ENCODE measurements at regions not wholly inside any gene's neighbourhood (a gene's known extent, or its start where the extent isn't known, plus 50 kb on each side); places are given as distances from the start of the nearest gene placed in this dataset.
"Not testable (repeated sequence)": the region's sequence is repeated elsewhere in the genome, so short reads cannot be mapped to it uniquely, and the experiment has no call there.

DNA sequence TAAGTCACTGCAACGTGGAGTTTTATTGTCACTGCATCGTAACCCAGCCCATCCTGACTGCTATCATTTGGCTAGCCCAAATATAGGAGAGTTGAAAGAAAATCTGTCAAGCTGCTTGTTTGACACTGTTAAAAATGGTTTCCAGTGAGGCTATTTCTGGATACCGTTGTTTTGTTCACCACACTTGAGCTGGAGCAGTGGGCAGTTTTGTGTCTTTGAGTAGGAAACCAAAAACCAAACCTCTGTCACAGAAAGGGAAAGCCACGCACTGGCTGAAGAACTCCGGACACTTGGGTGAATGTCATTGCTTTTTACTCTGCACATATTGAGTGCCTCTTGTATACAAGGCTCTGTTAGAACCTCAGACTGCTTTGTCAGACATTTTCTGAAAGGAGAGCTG is 446.4 kb upstream of the CFAP20DC start:
- no peak for DNase-seq

DNA sequence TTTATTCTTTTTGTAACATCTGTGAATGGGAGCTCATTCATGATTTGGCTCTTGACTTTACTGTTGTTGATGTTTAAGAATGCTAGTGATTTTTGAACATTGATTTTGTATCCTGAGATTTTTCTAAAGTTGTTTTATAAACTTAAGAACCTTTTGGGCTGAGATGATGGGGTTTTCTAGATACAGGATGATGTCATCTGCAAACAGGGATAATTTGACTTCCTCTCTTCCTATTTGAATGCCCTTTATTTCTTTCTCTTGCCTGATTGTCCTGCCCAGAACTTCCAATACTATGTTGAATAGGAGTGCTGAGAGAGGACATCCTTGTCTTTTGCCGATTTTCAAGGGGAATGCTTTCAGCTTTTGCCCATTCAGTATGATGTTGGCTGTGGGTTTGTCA is 445.1 kb upstream of the CFAP20DC start:
- DNase-seq, result not testable (repeated sequence)

- DNase-seq, result no peak
These were observed 436.7 kb upstream of the CFAP20DC start for GRCh38 chr3:59486520-59486919.

- no peak for DNase-seq
These were observed 433.4 kb upstream of the CFAP20DC start for GRCh38 chr3:59483191-59483590.

DNA sequence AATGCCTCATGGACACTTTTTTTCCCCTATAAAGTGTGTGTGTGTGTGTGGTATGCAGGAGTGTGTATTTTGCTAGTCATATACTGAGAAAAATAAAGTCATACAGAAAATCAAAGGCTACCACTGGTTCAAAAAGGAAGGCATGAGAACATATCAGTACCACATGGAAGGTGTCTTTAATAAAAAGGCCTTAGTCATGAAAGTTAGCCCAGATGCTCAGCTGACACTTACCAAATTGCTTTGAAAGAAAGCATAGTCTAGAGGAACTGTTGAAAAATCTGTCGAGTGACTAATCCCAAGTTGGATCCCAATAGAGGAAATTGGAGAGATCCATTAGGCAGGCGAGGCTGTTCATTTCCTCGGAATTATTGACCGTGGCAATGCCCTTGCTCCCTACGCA is 432.9 kb upstream of the CFAP20DC start:
- DNase-seq, result no peak

GRCh38 chr3:59481776-59482400 is 432.1 kb upstream of the CFAP20DC start:
- no peak for DNase-seq

DNA sequence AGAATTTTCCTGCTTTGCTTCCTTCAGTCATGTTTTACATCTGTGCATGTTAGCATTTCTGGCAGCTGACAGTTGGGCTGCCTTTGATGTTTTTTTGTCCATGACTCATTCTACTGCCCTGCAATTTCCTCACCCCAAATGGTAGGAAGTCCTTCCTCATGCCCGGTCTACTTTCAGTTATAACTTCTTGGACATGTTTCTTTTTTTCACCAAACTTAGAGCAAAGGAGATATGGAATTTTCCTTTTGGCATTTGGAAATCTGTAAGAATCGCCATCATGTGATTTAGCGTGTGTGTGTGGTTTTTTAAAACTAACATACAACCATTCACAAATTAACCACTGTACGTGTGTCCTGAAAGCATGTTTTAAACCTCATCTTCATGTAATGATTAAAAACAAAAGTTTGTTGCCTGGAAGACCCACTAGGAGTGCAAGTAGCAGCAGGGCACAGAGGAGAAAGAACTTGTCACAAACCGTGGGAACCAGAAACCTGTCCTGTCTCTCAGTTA is 430.7 kb upstream of the CFAP20DC start:
- DNase-seq, result no peak

DNA sequence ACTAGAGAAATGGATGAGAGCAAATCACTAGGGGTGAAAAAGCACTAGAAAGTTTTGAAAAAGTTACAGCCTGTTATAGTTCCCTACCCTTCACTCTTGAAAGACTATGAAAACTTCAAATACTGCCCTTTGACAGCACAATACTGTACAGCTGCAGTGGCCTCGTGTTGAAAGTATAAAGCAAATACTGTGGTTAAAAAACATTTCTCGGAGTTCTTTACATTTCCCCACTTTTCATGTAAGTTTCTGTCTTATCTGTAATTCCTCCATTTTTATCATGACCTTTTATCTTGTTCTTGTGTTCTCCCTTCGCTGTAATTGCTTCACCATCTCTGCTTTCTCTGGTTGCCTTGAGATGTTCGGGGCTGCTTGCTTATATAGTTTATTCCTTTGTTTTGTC is 423.8 kb upstream of the CFAP20DC start:
- DNase-seq, result no peak

DNA sequence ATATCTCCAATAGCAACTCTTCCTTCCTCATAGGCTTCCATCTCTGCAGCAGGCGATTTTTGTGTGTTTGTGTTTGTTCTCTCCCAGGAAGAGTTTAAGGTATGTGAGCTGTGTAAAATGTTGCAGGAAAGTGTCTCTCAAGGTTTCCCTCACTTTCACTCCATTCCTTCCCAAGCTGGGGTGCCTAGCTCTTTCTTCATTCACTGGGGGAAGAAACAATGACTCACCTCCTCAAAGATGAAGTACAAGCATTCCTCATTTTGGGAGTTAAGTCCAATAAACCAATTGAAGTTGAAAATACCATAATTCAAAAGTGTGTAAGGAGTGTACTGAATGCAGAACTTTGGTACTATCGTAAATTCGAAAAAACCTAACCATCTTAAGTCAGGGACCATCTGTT is 422.7 kb upstream of the CFAP20DC start:
- no peak for DNase-seq

DNA sequence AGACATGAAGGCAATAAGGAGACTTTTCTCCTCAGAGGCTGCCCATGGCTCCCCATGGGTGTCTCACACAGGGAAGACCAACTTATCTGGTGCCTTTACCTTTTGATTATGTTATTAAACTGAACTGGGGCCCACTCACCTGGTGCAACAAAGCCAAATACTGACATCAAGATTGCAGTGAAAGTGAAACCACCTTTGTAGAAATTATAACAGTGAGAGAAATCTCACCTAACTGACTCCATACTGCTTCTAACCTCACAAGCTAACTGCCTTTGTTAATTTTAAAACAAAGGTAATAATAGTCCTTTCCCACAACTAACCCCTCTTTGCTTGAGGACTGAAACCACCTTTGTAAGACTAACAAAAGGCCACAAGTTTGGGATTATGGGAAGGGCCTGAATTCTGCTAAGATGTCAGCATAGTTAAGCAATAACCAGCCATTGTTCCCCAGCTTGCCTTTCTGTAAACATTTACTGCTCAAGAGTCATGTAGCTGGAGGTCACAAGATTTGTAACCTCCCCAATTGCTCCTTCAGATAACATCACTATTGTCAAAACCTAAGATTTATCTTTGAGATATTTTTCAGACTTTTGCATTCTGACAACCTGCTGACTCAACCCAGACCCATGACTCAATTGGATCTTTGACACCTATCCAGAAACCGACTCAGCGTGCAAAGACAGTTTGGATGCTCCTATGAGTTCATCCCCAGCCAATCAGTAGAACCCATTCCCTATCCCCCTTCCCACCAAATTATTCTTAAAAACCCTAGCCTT is 420.3 kb upstream of the CFAP20DC start:
- no peak for DNase-seq

DNA sequence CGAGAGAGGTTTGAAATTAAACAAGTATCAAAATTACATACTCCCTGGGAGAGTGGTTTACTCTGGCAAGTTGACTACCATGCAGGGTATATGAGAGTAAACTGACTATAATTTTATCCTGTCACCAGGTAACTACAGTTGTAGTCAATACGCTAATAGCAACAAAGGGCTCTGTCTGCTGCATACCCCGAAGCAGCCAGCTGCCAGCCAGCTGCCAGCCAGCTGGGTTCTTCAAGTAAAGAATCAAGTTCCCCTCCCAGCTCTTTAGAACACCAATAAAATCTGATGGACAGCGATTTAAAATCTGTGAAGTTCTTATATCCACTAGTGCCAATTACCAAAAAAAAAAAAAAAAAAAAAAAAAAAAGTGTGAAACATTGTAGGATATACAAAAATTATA is 417.7 kb upstream of the CFAP20DC start:
- DNase-seq, result no peak

GRCh38 chr3:59464187-59464586 is 414.4 kb upstream of the CFAP20DC start:
- no peak for DNase-seq

- DNase-seq, result no peak
These were observed 413.4 kb upstream of the CFAP20DC start for GRCh38 chr3:59463253-59463652.

DNA sequence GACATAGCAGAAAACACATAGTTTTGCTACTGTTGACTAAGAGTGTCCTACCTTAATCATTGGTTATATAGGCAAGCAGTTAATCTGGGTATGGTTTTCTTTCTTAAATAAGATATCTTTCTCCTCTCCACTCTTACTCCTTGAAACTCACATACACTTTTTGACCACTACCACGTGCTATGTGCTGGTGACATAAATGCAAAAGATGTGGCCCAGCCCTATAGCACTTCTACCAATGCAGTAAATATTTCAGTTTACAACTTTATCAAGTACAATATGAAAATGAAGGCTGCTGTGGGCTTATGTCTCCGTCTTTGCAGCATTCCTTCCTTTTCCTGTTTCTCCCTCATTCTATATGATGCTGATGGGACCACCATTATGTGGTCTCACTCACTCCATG is 410.2 kb upstream of the CFAP20DC start:
- DNase-seq, result no peak

DNA sequence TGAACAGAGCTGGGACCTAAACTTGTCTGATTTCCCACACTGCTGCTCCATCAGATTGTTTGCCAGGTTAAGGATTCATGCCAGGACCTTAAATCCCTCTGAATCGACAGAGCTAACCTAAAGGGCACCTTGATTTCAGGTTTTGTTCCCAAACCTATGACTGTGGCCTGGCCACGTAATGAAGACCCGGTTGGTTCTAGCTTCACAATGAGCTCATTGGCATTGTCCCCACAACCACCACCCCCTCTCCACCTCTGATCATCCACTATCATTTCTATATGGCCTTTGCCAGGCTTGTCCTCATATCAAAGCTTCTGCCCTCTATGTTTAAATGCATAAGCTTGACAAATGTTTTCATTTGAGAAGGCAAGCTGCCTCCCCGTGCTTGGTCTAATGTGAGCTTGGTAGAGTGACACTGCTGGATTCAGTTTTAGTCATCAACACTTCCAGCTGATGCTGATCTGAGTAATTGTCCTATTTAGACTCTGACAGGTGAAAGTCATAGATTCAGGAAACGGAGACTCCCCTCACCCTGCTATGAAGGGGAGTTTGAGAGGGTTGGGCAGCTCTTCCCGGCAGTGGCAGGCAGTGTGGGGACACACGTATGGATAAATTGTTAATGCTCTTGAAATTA is 407.1 kb upstream of the CFAP20DC start:
- DNase-seq, result no peak

DNA sequence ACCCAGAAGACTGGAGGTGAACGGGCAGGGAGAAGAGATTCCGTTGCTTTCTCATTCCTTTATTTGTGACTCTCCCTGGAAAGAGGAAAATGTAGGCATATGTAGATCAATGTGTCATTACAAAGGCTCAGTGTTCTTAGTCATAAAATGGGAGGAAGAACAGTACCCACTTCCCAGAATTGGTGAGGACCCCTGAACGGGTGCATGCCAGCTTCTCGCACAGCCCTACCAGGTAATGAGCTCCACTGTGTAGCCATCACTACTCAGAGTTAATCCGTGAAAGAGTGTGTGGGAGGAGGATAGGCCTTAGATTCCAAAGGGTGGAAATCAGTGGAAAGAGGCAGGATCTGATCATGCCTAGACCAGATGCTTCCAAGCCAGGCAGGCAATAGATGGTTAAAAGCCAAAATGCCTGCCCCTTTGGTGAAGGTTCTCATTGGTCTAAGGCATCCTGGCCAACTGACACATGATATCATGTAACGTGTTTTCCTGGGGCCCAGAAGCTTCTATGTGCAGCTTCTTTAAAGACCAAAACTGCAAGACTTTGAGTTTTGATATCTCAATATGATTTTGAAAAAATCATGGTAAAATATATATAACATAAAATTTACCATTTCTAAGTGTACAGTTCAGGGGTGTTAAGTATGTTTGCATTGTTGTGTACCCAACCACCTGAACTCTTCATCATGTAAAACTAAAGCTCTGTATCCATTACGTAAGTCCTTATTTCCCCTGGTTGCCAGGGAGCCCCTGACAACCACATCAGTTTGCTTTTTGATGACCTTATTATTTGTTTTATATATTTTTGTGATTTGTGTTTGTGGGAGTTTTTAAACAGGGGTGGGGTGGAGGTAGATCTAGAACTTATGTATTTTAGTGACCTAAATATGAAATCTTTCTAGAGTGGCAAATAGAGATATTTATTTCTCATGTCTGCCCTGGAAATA is 402.2 kb upstream of the CFAP20DC start:
- no peak for DNase-seq

- no peak for DNase-seq
These were observed 401.3 kb upstream of the CFAP20DC start for GRCh38 chr3:59450946-59451763.

DNA sequence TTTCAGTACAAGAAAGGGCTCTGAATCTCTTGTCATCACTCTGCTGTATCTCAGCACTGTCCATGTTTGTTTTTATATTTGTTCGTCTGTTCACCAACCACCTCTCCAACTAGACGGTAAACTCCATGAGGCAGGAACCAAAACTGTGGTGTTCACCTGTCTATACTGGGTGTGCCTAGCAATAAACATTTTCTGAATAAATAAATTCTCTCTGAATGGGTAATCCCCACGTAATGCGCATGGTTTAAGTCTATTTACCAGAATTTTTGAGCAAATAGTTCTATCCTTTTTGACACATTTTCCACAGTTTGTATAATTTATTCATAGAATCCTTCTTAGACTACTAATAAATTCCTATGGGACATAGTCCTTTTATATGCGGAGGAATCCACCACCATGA is 400.6 kb upstream of the CFAP20DC start:
- no peak for DNase-seq

DNA sequence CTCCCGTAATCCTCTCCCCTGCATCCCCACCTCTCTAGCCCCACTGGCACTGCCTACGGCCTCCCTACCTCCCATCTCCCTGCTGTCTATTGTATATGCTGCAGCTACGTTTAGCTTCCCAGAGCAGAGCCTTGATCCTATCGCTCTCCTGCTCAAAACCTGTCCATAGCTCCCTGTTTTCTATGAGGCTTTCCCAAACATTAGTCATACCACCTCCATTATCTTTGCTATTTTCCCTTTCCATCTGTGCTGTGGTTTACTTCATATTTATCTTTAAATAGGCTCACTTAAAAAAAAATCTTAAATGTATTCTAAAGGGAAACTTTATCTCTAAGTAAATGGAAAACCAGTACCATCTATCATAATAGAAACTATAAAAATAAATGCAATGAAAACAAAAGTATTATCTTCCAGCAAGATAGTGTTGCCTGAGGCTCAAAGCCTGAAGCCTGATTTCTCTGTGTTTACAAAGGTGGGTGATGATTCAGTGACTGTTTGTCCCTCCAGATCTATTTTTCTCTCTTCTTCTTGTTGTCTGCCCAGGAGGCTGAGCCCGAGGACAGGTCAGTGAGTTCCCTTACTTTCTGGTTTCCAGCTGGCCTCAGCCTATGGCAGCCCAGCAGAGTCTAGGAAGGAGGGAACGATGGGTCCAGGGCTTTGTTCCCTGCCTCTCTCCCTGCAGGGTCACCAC is 397.1 kb upstream of the CFAP20DC start:
- DNase-seq, result no peak

- DNase-seq, result no peak
These were observed 394.9 kb upstream of the CFAP20DC start for GRCh38 chr3:59444676-59445075.

DNA sequence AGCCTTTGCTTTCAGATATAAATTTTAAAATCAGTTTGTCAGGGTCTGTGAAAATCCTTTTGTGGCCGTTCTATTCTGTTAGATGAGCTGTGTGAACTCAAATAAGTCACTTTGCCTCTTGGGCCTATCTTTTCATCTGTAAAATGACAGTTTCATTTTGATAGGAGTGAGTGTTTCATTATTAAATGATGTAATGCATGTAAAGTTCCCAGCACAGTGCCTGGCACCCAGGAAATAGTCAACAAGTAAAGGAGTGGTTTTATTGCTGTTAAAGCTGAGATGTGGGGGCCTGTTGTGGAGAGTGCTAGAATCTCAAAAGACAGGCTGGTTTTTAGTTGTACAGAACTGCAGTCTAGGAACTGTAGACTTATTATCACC is 394.5 kb upstream of the CFAP20DC start:
- no peak for DNase-seq
